ENCODE measurements at regions not wholly inside any gene's neighbourhood (a gene's known extent, or its start where the extent isn't known, plus 50 kb on each side); places are given as distances from the start of the nearest gene placed in this dataset.

DNA sequence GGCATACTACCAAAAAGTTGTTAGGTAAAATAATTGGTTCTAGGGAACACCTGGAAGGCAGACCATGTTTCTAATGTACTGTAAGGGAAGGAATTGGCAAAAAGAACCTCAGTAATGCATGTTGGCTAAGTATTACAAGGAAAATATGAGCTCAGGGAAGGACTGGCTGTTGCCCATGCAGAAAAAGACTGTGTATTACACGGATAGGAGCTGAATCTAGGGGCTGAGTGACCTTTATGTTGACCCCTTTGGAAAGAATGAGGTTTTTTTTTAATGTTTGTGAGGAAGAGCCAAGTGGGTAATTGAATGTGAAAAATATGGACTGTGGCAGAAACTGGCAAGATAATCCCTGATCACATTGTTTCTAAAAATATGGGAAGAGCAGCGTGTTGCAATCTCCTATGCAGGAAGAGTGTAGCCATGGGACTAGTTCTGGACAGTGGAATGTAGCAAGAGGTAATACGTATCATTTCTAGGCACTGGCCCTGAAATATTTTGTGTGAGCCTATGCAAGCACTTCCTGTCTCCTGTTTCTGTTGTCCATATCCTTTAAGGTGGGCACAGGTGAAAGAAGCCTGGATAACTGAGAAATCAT is 95.1 kb upstream of the CNTNAP4 start:
- DNase-seq (ENCODE audit: low spot score) = no peak

DNA sequence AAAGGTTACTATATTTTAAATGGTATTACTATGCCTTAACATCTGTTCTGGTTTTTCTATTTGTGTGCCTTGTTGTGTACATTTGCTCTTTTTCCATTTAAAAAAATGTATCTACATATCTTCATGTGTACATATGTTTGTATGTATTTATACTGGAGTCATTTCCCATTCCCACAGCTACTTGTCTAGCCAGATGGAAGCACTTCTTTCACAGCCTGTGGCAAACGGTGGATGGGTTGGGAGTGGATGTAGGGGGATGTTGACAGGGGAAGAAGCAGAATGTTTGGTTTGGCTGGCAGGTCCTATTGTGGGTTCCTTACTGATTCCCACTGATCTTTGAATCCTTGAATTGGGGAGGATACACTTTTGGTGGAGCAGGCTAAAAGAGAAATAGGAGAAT is 93.6 kb upstream of the CNTNAP4 start:
- no peak for DNase-seq (ENCODE audit: low spot score)

DNA sequence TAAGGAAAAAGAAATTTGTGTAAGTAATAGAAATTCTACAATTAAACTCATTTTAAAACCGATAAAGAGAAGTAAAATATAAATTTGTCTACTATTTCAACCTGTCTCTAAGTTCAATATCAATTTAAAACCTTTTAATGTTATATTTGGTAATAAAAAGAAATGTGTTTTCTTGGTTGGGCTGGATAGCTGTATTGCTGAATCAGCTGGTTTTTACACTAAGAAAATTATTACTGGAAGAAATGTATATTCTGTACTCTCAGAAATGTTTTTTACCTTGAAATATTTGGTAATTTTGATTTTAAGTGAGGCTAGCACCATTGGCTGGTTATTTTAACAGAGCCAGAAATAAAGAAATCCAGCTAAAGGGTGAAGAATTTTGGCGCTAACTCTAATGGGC is 87.1 kb upstream of the CNTNAP4 start:
- no peak for DNase-seq (ENCODE audit: low spot score)

DNA sequence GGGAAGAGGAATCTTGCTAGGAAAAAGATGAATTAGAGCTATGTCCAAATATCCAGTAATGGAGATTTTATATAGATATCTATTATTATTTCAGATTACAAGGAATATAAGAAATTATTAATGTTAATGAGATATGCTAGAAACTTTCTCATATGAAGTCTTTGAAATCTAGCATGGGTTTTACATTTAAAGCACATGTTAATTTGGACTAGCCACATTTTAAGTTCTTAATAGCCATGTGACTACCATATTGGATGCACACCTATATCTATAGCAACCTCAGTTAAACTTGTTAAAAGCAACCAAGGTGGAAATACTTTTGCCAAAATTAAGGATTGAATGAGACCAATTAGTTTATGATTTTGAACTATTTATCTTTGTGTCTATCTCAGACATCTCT is 86.7 kb upstream of the CNTNAP4 start:
- no peak for DNase-seq (ENCODE audit: low spot score)

DNA sequence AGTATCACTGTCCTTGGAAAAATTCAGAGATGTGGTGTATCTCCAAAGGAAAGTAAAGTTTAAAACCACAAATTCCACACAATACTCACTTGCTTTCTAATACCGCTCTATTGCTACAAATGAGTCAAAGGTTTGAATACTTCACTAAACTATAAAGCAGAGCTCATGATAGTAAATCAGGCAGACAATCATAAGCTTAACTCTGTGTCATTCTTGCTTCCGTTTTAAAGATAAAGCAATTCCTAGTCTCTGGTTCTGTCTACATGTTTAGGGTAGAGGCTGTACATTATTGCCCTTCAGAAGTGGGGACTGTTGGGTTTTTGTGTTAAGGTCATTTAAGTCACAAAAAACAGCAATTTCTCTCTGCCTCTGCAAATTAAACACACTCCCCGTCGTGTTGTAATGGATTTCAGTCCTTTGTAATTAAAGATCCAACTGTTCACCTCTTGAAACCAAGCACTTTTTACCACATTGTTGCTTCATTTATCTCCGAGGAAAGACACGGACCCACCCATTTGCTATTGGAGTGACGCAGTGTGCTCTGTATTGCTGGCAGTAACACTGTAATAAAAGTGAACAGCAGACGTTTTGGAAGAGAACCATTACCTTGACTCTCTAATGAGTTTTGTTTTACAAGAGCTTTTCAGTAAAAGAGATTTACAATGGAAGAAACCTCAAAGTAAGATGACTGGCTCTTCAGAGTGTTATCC is 83.1 kb upstream of the CNTNAP4 start:
- no peak for DNase-seq (ENCODE audit: low spot score)

DNA sequence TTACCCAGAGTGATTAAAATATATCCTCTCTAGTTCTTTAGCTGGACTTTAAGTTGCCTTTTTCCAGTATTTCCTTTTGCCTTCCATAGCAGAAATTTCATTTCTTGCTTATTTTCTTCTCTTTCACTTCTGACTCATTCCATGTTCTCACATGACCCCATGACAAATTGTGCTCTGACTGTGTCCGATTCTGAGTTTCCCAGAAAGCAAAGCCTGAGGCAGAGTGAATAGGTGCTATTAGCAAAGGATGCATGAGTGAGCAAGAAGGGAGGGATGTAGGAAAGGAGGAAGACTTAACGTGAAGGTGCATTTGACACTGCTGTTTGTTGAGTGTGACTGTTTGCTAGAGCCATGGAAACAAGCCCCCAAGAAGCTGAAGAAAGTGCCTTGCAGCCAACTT is 82.6 kb upstream of the CNTNAP4 start:
- no peak for DNase-seq (ENCODE audit: low spot score)

DNA sequence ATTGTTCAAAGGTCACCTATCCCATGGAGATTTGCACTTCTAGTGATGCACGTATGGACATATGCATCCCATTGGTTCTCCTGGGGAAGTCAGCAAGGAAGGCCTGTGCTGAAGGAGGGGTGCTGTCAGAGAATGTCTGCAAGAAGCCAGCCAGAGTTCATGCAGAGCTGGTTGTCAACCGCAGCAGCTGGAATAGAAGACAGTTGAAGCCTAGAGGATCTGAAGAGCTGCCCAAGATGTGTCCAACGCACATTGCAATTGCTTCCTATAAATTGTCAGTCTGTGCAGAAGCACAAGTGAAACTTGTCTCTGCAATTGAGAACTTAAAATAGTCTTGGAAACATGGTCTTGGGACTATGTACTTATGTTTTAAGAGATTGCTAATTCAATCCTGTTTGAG is 82.1 kb upstream of the CNTNAP4 start:
- no peak for DNase-seq (ENCODE audit: low spot score)

DNA sequence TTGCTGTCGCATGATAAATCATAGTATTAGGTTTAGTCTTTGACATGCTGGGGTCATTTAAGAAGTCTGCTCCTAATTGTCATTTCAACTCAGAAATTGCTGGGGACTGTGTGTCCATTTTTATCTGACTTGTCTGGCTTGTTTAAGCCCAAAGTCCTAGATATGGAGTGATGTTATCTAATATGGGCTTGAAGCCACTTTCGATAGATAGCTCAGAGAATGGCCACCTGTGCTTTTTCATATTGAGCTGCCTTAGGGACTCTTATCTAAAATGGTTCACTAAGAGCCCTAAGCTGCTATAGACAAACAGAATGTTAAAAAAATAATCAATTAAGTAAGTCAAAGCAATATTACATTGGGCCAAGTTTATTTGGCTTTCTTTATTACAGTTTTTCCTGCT is 81.6 kb upstream of the CNTNAP4 start:
- no peak for DNase-seq (ENCODE audit: low spot score)

DNA sequence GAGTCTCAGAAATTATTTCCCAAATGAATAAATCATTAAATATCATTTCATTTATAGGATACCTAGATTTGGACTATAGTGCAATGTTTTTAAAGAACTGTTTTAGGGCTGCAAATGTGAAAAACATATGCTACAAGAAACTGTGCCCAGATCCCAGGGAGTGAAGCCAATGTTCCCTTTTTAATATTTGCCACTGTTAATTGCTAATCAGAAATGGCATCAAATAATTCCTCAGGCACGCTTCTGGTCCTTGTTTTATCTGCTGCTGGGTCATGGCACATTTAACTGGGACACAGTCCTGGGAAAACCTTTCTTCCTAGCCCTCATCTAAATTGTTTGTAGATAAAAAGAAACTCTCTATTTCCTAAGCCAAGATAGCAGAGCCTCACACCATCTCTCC is 79.3 kb upstream of the CNTNAP4 start:
- no peak for DNase-seq (ENCODE audit: low spot score)

DNA sequence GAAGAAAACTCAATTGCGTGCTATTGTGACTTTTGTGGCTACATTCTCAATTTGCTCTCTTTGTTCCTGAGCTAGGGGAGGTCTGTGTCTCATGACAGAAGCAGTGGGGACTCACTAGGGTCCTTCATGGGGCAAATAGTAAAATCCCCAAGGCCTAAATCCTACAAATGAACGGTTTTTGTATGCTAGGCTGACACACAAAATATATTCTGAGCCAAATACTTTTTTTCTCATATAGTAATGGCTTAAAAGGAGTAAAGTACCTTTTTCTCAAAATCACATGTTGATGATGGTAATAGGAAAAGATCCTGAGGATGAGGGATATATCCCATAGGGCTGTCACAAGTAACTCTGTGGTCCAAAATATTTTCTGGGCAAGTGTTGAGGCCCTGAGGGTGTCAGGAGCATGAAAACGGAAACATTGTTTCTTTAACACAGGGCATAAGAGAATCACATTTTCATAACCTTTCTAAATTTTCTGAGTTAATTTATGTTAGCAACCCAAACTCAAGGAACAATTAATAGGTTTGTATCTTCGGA is 77.5 kb upstream of the CNTNAP4 start:
- no peak for DNase-seq (ENCODE audit: low spot score)

DNA sequence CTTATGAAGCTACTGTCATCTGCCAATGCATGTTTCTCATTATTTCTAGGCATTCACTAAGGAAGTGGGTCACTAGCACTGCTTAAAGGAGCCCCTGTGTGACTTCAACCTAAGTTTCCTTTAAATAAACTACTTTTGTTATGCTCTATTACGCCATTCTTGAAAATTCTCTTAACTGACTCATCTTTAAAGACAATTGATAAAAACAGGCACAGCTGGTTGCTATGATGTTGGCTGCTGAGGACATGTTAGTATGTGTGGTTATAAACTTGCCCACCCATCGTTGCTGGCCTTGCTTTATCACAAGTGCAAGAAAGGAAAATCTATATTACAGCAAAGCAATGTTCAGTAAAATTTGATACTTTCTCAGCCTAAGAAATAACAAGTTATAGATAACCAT is 75.8 kb upstream of the CNTNAP4 start:
- no peak for DNase-seq (ENCODE audit: low spot score)

DNA sequence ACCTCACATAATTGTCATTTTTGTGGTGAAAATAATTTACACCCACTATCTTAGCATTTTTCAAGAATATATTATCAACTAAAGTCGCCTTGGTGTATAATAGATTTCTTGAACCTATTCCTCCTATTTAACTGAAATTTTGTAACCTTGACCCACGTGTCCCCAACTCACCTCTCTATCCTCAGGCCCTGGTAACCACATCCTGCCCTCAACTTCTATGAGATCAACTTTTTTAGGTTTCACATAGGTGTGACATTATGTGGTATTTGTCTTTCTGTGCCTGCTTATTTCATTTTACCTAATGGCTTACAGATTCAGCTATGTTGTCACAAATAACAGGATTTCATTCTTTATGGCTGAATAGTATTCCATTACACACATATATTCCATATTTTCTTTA is 73.0 kb upstream of the CNTNAP4 start:
- DNase-seq (ENCODE audit: low spot score) = no peak

DNA sequence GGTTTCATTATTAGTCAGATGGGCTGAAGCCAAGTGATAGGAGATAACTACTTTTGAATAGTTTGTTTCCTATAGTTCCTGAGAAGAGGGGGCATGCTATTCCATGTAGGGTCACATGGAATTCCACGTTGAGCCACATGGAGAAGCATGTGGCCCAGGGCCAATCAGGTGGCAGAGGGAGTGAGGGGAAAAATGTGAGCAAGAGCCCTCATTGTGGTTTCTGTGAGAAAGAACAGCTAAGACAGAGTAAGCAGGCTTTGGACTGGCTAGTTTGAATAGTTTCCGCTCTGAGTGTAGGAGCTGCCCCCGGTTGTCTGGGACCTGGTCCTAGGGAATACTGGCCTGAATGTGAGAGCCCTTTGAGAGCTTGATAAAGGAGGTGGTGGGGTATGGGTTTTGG is 69.9 kb upstream of the CNTNAP4 start:
- no peak for DNase-seq (ENCODE audit: low spot score)

DNA sequence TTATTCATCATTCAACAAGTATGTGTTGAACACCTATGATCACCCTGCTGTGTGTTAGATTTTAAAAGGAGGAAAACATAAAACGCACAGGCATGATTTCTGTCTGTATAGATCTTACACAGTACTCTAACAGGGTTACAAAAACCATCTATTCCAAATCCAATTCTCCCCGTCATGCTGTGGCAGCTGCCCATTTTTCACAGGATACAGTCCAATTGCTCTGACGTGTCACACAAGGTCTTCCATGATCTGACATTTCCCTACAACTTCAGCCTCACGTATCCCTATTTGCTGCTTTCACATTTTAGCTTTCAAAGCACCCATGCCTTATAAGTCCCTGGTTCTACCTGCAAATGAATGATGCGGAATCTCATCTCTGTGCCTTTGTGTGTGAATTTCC is 67.0 kb upstream of the CNTNAP4 start:
- no peak for DNase-seq (ENCODE audit: low spot score)

DNA sequence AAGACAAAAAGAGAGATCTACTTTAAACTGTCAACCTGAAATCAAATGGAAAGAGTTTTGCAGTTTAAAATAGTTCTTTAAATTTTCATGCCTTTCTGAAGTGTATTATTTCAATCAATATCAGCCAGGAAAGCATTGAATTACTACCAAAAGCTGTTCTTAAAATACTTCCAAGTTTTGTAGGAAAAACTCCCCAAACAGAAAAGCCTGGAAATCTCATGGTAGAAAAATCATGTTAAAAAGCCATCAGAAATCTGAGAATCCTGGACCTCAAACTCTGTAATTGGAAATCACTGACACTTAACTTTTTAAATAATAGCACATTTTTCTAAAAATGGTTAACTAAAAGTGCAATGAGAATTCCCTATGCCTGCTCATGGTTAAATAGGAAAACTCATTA is 63.3 kb upstream of the CNTNAP4 start:
- no peak for DNase-seq (ENCODE audit: low spot score)

DNA sequence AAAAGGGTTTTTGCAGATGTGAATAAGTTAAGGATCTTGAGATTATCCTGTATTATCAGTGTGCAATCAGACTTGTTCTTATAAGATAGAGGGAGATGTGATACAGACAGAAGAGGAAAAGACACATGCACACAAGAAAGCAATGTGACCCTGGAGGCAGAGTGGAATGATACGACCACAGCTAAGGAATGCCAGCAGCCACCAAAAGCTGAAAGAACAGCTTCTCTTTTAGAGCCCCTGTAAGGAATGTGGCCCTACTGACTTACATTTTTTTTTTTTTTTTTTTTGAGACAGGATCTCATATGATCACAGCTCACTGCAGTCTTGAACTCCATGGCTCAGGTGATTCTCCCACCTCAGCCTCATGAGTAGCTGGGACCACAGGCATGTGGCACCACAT is 62.3 kb upstream of the CNTNAP4 start:
- DNase-seq (ENCODE audit: low spot score) = no peak

DNA sequence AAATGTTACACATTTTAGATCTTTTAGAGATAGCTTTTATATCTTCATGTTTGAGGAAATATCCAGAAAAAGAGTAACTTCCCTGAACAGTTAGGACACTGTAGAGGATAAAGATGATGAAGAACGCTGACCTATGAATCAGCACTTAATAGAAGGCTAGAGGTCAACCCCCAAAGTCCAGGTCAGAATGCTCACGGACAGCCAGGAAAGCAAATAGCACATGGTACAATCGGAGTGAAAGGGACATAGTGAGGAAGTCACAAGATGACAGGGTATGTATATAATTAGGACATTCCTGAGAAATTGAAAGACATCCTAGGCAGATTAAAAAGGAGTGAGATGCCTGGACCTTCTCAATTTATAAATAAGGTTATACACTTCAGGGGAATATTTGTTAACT is 55.1 kb upstream of the CNTNAP4 start:
- DNase-seq (ENCODE audit: low spot score) = no peak

DNA sequence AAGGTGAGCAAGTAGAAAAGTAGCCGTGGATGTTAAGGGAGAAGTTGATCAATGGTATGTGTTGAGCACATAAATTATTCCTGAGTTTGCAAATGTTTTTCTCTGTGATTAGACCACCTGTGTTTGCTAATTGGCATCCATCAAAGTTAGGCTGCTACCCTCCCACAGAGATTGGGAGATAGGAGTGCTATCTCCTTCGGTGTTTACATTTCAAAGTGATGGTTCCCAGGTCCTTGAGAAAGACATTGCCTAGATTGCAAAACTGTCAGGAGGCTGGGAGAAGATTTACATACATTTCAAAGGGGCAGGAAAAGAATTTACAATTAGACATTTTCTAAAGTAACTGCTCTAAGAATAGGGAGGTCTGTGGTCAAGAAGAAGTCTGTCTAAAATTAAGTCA is 54.3 kb upstream of the CNTNAP4 start:
- no peak for DNase-seq (ENCODE audit: low spot score)

DNA sequence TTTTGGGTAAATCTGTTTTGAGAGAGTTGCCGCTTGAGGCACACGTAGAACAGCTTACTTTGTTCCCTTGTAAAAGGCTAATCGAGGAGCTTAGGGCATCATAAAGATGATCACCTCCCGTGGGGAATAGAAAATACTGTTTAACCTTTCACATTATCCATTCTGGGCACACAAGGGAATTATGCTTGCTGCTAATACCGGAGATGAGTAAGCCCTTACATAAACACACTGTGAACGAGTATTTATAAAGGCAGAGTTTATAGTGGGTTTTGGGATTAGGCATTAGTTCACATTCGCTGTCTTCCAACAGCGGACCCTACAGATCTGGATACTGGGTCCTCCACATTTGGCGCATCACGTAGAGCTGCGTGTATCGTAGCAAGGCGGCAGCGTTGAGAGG is 51.2 kb upstream of the CNTNAP4 start:
- DNase-seq (ENCODE audit: low spot score) = peak; percentile 45

DNA sequence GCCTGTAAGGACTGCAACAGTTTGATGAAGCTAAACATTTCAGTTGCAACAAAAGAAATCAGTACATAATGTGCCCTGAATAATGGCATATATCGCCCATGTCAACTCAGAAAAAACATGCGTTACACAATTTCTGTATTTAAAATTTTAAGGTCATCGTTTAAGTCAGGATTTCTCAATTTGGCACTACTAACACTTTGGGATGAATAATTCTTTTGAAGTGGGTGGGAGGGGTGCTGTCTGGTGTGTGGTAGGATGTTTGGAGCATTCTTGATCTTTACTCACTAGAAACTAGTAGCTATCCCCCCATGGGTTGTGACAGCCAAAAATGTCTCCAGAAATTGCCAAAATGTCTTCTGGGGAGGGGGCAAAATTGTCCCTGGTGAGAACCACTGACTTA is 50.7 kb upstream of the CNTNAP4 start:
- DNase-seq (ENCODE audit: low spot score) = no peak

Measured in D341Med (cell line).